ENCODE measurements at regions not wholly inside any gene's neighbourhood (a gene's known extent, or its start where the extent isn't known, plus 50 kb on each side); places are given as distances from the start of the nearest gene placed in this dataset.

DNA sequence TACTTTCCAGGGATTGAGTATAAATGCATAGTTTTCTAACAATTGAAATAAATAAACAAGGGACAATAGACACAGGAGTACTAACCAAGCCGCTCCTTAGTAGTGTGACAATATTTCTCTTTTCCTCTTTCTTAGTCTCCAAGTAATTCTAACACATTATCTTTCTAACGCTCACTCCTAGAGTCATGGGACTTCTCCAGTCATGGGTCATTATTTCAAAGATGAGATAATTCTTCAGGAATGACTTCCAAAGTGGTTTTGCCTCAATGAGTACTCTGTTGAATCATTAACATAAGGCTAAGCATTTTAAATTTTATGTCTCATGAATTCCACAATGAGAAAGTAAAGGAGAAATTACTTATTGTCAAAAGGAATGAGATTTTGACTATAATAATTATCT, 605.8 kb upstream of the ADAMTS5 start:
- TF ChIP-seq POLR2A (IDR thresholded peaks at IDR 0.05; ENCODE audit: low read length) (no peak), GATA1 (IDR thresholded peaks at IDR 0.05; ENCODE audit: low read depth, low read length) (no peak)
